ENCODE measurements at regions not wholly inside any gene's neighbourhood (a gene's known extent, or its start where the extent isn't known, plus 50 kb on each side); places are given as distances from the start of the nearest gene placed in this dataset.
"Not testable (repeated sequence)": the region's sequence is repeated elsewhere in the genome, so short reads cannot be mapped to it uniquely, and the experiment has no call there.

- DNase-seq (ENCODE audit: low spot score), result not testable (repeated sequence)
Measured at GRCh38 chr13:100766570-100766969, 92.0 kb upstream of the TMTC4 start.

DNA sequence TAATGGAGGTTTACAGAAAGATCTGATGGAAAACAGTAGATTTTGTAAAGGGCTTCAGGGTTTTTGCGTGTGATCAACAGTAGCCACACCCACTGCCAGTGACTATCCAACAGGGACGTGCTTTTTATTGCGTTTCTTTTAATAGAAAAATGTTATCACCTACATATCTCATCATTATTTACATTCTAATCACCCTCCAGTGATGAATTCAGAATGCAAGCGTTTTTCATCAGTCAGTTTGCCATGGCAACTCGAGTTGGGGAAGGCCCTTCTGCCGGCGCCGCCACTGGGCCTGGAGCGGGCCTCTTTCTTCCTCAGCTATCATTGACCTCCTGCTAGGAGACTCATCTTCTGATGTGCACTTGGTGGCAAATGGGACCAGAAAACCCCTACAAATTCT, 90.3 kb upstream of the TMTC4 start:
- DNase-seq (ENCODE audit: low spot score), result no peak

GRCh38 chr13:100762126-100762525, 87.5 kb upstream of the TMTC4 start:
- not testable (repeated sequence) for DNase-seq (ENCODE audit: low spot score)

- no peak for DNase-seq (ENCODE audit: low spot score)
Measured at GRCh38 chr13:100755891-100756290, 81.3 kb upstream of the TMTC4 start.

DNA sequence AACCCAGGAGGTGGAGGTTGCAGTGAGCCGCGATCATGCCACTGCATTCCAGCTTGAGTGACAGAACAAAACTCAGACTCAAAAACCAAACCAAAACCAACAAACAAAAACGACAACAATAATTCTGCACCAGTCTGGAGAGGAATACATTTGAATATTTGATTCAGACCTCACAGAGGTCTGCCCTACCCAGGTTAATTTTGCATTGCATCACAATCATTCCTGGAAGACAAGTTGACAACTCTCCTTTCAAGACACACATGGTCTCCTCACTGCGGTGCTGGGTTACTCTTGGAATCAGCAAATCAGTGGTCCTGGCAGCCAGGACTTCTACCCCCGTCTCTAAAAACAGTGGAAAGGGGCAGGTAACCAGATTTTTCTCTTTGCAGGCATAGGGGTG, 79.9 kb upstream of the TMTC4 start:
- DNase-seq (ENCODE audit: low spot score), result no peak

GRCh38 chr13:100753376-100753775, 78.8 kb upstream of the TMTC4 start:
- DNase-seq (ENCODE audit: low spot score), result no peak

DNA sequence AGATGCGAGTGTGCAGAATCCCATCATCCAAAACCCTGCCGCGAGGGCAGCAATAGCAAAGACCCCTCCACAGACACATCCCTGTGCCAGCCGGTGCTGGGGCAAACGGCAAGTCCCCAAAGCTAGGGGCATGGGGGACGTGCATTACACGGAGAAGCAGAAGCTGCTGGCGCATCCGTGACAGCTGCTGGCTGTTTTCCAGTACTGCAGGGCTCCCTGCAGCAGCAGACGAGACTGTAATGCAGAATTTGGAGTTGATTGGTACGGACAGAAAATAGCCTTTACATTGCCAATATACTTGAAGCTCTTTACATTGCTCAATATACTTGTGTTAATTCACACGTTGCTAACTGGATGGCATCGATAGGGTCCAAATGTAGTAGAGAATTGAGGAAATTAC, 77.2 kb upstream of the TMTC4 start:
- no peak for DNase-seq (ENCODE audit: low spot score)

GRCh38 chr13:100746953-100747683, 72.5 kb upstream of the TMTC4 start:
- no peak for DNase-seq (ENCODE audit: low spot score)

DNA sequence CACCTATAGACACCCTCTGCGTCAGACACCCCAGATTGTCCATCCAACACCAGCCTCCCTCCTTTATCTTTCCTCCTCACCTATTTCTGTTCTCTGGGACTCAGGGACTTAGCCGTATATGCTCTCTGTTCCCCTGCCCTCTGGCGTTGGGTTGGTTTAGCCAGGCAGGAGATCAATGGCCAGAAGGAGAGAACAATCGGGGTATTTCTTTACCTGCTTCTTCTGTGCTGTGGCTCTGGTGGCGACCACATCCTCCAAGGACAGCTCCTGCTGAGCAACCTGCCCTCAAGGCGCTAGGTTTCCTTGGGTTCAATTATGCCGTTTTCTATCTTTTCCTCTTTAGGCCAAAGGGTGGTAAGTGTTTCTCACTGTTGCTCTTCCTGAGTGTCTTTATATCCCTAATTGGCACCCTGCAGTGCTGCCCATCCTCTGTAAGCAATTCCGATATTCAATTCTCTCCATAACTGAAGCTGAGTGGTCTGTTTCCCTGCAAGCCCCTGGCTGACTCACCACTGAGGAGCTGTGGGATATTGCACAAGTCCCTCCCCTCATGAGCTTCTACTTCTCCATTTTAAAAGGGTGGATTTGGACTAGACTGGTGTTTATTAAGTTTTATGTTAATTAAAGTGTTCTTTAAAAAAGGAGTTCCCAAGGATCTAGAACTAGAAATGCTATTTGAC, 63.7 kb upstream of the TMTC4 start:
- DNase-seq (ENCODE audit: low spot score), result no peak

DNA sequence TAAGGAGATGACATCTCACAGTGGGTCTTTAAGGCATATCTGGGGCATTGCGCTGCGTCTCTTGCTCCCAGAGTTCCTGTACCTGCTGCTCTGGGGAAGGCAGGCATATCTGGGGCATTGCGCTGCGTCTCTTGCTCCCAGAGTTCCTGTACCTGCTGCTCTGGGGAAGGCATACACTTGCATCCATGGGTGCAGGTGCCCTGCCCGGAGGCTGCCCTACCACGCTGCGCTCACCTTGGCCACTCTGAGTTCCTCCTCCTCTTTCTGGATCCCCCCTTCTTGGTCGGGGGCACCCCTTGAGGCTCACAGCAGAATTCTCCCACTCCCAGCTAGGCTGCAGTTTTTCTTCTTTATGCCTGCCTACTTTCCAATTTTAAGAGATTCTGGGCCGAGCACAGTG, 60.9 kb upstream of the TMTC4 start:
- no peak for DNase-seq (ENCODE audit: low spot score)

DNA sequence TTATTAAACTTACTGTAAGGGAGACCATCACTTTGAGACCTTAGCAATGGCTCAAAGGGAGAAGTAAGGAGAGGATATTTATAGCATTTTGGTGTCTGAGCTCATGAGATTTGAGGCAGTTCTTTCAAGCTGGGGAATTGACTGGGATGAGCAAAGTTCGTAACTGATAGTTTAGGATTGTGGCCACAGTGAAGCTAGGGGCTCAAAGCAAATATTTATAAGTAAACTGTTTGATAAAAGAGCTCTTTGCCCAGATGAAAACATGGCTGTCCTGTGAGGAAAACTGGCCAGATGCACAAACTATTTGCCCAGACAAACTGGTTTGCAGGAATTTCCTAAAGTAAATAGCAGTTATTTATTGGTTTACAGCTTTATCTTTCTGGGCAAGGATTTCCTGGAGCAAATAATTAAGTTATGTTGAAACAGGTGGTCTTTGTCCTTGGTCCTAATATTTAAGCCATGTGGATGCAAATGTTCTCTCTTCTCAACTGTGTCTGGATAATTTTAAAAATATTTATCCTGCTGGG, 59.7 kb upstream of the TMTC4 start:
- DNase-seq (ENCODE audit: low spot score), result no peak

DNA sequence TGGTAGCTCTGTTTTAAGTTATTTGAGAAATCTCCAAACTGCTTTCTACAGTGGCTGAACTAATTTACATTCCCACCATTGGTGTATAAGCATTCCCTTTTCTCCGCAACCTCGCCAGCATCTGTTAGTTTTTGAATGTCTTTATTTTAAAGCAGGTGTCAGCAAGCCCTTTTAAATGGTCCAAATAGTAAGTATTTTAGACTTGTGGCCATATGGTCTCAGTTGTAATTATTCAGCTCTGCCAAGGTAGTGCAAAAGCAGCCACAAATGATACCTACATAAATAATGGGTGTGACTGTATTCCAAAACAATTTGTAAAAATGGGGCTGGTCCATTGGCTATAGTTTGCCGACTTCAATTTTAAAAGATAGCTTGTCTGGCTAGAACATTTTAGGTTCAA, 58.7 kb upstream of the TMTC4 start:
- no peak for DNase-seq (ENCODE audit: low spot score)

DNA sequence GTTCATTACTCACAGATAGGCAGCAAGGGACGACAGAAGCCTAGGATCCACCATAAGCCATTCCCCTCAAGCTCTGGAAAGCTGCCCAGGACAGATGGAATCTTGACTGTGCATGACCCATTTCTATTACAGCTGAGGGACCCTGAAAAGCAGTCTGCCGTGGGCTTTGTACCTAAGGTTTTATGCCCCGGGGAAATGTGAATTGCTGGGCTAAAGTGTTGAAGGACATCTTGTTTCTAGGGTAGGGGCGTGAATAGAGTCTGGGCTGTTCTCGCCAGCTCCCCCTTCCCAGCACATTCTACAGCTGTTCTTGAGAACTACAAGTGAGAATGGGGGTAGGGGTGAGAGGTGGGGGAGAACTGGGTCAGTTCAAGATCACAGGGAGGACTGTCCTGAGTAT, 53.6 kb upstream of the TMTC4 start:
- DNase-seq (ENCODE audit: low spot score), result no peak

DNA sequence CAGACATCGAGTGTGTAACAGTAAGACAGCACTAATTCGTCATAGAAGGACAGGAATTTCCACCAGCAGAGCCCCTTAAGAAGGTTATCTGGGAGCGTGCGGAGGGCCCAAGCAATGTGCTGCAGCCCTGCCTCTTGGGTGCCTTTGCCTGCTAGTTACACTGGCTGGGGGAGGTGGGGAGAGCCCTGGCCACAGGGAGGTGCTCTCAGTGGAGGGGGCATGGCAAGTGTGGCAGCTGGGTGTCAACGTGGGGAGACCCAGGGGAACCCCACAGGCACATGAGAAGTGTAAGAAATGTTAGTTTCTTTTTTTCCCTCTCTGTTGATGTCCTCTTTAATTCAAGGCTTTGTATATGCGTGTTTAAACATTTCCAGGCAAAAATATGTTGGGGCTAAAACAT, 50.9 kb upstream of the TMTC4 start:
- DNase-seq (ENCODE audit: low spot score), result no peak

DNA sequence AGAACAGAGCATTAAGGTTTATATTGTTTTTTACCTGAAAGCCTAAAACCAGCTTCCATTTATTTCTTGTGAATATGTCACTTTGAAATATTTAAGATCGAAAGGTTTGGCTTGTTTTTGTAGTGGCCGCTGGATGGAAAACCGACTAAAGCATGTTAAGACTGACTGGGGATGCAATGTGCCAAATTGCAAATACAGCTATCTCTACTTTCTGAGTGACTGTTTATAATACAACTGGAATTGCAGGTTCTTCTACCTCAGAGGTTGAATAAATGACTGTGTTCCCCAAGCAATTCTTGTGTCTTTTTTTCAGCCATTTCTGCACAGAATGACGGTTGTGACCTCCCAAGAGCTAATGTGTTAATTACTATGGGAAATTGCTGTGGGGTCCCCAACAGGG, 50.0 kb upstream of the TMTC4 start:
- no peak for DNase-seq (ENCODE audit: low spot score)

All from H4 (cell line).